NOMO-1 (cell line): ENCODE measurements at regions not wholly inside any gene's neighbourhood (a gene's known extent, or its start where the extent isn't known, plus 50 kb on each side); places are given as distances from the start of the nearest gene placed in this dataset.

ENCODE experiments used
- DNase-seq, 2 experiments: peaks; one replicate each; lab custom pipeline; 2025; ENCODE audit not compliant: unreplicated experiment in 2 of 2; lab: John Stamatoyannopoulos, UW

- no peak for DNase-seq
These were observed 127.9 kb downstream of the DTWD1 start for GRCh38 chr15:49748791-49749190.

GRCh38 chr15:49750553-49750952 is 129.7 kb downstream of the DTWD1 start:
- DNase-seq: no peak

- DNase-seq: no peak
These were observed 130.3 kb downstream of the DTWD1 start for GRCh38 chr15:49751191-49751590.

GRCh38 chr15:49751751-49752150 is 130.9 kb downstream of the DTWD1 start:
- no peak for DNase-seq

GRCh38 chr15:49752517-49752916 is 131.7 kb downstream of the DTWD1 start:
- DNase-seq: no peak

- no peak for DNase-seq
These were observed 137.6 kb downstream of the DTWD1 start for GRCh38 chr15:49758456-49758855.

- no peak for DNase-seq
These were observed 138.0 kb downstream of the DTWD1 start for GRCh38 chr15:49758856-49759255.

GRCh38 chr15:49760749-49761148 is 139.9 kb downstream of the DTWD1 start:
- no peak for DNase-seq

- no peak for DNase-seq
These were observed 148.4 kb downstream of the DTWD1 start for GRCh38 chr15:49769225-49769624.

GRCh38 chr15:49789436-49789835 is 168.6 kb downstream of the DTWD1 start:
- DNase-seq: no peak

GRCh38 chr15:49793943-49794342 is 173.1 kb downstream of the DTWD1 start:
- DNase-seq: no peak

- no peak for DNase-seq
These were observed 180.9 kb downstream of the DTWD1 start for GRCh38 chr15:49801796-49802195.
